Mammary epithelial cell (primary cell): ENCODE measurements at regions not wholly inside any gene's neighbourhood (a gene's known extent, or its start where the extent isn't known, plus 50 kb on each side); places are given as distances from the start of the nearest gene placed in this dataset.

Source experiments
- CTCF ChIP-seq, 2 donors: IDR thresholded peaks in 1 of 2; conservative IDR thresholded peaks in 1 of 2; 2 replicates each; pipeline ENCODE4 v1.5.1; 2011 to 2012; ENCODE audit warnings: inconsistent platforms in 2 of 2, low read length in 2 of 2, mild to moderate bottlenecking in 2 of 2, control low read depth in 1 of 2, low read depth in 1 of 2; ENCODE audit not compliant: insufficient read depth in 1 of 2; ENCODE audit errors: extremely low read depth in 1 of 2
- EZH2 ChIP-seq: IDR thresholded peaks from 2 replicates; pipeline ENCODE4 v1.6.1; 2012; ENCODE audit warnings: low read length, inconsistent platforms, borderline replicate concordance

GRCh38 chr2:53173698-53174455, 593.7 kb upstream of the CHAC2 start:
- TF ChIP-seq CTCF (conservative IDR thresholded peaks at IDR 0.05 in 1 of 2, IDR thresholded peaks at IDR 0.05 in 1 of 2; ENCODE audit: extremely low read depth in 1 of 2, insufficient read depth in 1 of 2, low read depth in 1 of 2, low read length in 2 of 2) (no peak), EZH2 (no peak)
